ENCODE measurements at regions not wholly inside any gene's neighbourhood (a gene's known extent, or its start where the extent isn't known, plus 50 kb on each side); places are given as distances from the start of the nearest gene placed in this dataset.

GRCh38 chr11:28702871-28703270 is 594.7 kb downstream of the METTL15 start:
- H3K79me2 ChIP-seq (ENCODE audit: control insufficient read depth, insufficient read depth, low read length) = no peaks in the 10 kb centered on the region
- WGBS (ENCODE audit: insufficient coverage) = no CpG with 5 or more reads among the region's 1 CpG
- Mint-ChIP-seq H3K27me3 (no peaks in the 10 kb centered on the region), H3K4me1 (no peaks in the 10 kb centered on the region), H3K4me3 (no peak overlapping the region), H3K27ac (no peak overlapping the region), H3K9me3 (ENCODE audit: insufficient read depth) (no peaks in the 10 kb centered on the region)
- ChIA-PET CTCF (no interaction called here), POLR2A (no interaction called here)
- H3K27me3 ChIP-seq (replicated peaks in 1 of 4; ENCODE audit: control extremely low read depth in 1 of 4, control insufficient read depth in 3 of 4, insufficient read depth in 4 of 4, low read length in 3 of 4) = no peaks in the 10 kb centered on the region
- ATAC-seq (ENCODE audit: low read depth) (no peak), DNase-seq (no peak)
- intact Hi-C loops (cut with micrococcal nuclease) = no loop called here
- no peak overlapping the region for H3K27ac ChIP-seq (ENCODE audit: low read length in 2 of 2)
- no peaks in the 10 kb centered on the region for H3K36me3 ChIP-seq (replicated peaks in 1 of 2; ENCODE audit: control extremely low read depth in 1 of 2, control insufficient read depth in 1 of 2, extremely low read depth in 1 of 2, insufficient read depth in 2 of 2, low read length in 1 of 2)
- H3K4me3 ChIP-seq (ENCODE audit: control extremely low read depth in 1 of 5, extremely low read depth in 1 of 5, insufficient read depth in 1 of 5, low read depth in 2 of 5, low read length in 4 of 5) = no peak overlapping the region
- TF ChIP-seq CTCF (IDR thresholded peaks at IDR 0.05) = no peak
- no peak for TF ChIP-seq EZH2 (IDR thresholded peaks at IDR 0.05; ENCODE audit: borderline replicate concordance, insufficient read depth, low read depth, low read length, poor library complexity, severe bottlenecking)
- no peaks in the 10 kb centered on the region for H4K20me1 ChIP-seq (ENCODE audit: control insufficient read depth, insufficient read depth, low read length, poor library complexity, severe bottlenecking)
- no peak overlapping the region for H3K4me2 ChIP-seq (replicated peaks; ENCODE audit: low read depth, low read length, poor library complexity, severe bottlenecking)
- H3K9me3 ChIP-seq (ENCODE audit: control extremely low read depth in 1 of 3, control insufficient read depth in 2 of 3, insufficient read depth in 1 of 3, low read length in 2 of 3) = no peaks in the 10 kb centered on the region
- no peak overlapping the region for H3K9ac ChIP-seq (ENCODE audit: low read length)
- H3K4me1 ChIP-seq (ENCODE audit: control insufficient read depth in 2 of 2, insufficient read depth in 2 of 2, low read length in 2 of 2) = no peaks in the 10 kb centered on the region
- no peak overlapping the region for H2AFZ ChIP-seq (ENCODE audit: insufficient read depth, low read depth, low read length, poor library complexity, severe bottlenecking)

- Mint-ChIP-seq H3K27me3 (no peaks in the 10 kb centered on the region), H3K27ac (no peak overlapping the region), H3K9me3 (ENCODE audit: insufficient read depth) (no peaks in the 10 kb centered on the region), H3K4me3 (no peak overlapping the region), H3K4me1 (no peaks in the 10 kb centered on the region)
- H2AFZ ChIP-seq (ENCODE audit: insufficient read depth, low read depth, low read length, poor library complexity, severe bottlenecking) = no peak overlapping the region
- H3K27me3 ChIP-seq (replicated peaks in 1 of 4; ENCODE audit: control extremely low read depth in 1 of 4, control insufficient read depth in 3 of 4, insufficient read depth in 4 of 4, low read length in 3 of 4) = no peaks in the 10 kb centered on the region
- POLR2A ChIA-PET = no interaction called here
- no peak for TF ChIP-seq CTCF (IDR thresholded peaks at IDR 0.05)
- no peak for TF ChIP-seq EZH2 (IDR thresholded peaks at IDR 0.05; ENCODE audit: borderline replicate concordance, insufficient read depth, low read depth, low read length, poor library complexity, severe bottlenecking)
- no peaks in the 10 kb centered on the region for H3K79me2 ChIP-seq (ENCODE audit: control insufficient read depth, insufficient read depth, low read length)
- no peaks in the 10 kb centered on the region for H3K4me1 ChIP-seq (ENCODE audit: control insufficient read depth in 2 of 2, insufficient read depth in 2 of 2, low read length in 2 of 2)
- H3K9me3 ChIP-seq (ENCODE audit: control extremely low read depth in 1 of 3, control insufficient read depth in 2 of 3, insufficient read depth in 1 of 3, low read length in 2 of 3) = no peaks in the 10 kb centered on the region
- CTCF ChIA-PET = no interaction called here
- no CpG with 5 or more reads among the region's 1 CpG for WGBS (ENCODE audit: insufficient coverage)
- intact Hi-C loops (cut with micrococcal nuclease) = no loop called here
- H3K27ac ChIP-seq (ENCODE audit: low read length in 2 of 2) = no peak overlapping the region
- no peak overlapping the region for H3K9ac ChIP-seq (ENCODE audit: low read length)
- no peak overlapping the region for H3K4me3 ChIP-seq (ENCODE audit: control extremely low read depth in 1 of 5, extremely low read depth in 1 of 5, insufficient read depth in 1 of 5, low read depth in 2 of 5, low read length in 4 of 5)
- no peak for ATAC-seq (ENCODE audit: low read depth)
- DNase-seq = no peak
- H4K20me1 ChIP-seq (ENCODE audit: control insufficient read depth, insufficient read depth, low read length, poor library complexity, severe bottlenecking) = no peaks in the 10 kb centered on the region
- H3K36me3 ChIP-seq (replicated peaks in 1 of 2; ENCODE audit: control extremely low read depth in 1 of 2, control insufficient read depth in 1 of 2, extremely low read depth in 1 of 2, insufficient read depth in 2 of 2, low read length in 1 of 2) = no peaks in the 10 kb centered on the region
- no peak overlapping the region for H3K4me2 ChIP-seq (replicated peaks; ENCODE audit: low read depth, low read length, poor library complexity, severe bottlenecking)
Measured at GRCh38 chr11:28702450-28702790, 594.2 kb downstream of the METTL15 start.

All from B cell (primary cell).